ENCODE measurements at regions not wholly inside any gene's neighbourhood (a gene's known extent, or its start where the extent isn't known, plus 50 kb on each side); places are given as distances from the start of the nearest gene placed in this dataset.

GRCh38 chr4:129167640-129168260 is 71.8 kb downstream of the C4orf33 start:
- TF ChIP-seq, protein P1, sequence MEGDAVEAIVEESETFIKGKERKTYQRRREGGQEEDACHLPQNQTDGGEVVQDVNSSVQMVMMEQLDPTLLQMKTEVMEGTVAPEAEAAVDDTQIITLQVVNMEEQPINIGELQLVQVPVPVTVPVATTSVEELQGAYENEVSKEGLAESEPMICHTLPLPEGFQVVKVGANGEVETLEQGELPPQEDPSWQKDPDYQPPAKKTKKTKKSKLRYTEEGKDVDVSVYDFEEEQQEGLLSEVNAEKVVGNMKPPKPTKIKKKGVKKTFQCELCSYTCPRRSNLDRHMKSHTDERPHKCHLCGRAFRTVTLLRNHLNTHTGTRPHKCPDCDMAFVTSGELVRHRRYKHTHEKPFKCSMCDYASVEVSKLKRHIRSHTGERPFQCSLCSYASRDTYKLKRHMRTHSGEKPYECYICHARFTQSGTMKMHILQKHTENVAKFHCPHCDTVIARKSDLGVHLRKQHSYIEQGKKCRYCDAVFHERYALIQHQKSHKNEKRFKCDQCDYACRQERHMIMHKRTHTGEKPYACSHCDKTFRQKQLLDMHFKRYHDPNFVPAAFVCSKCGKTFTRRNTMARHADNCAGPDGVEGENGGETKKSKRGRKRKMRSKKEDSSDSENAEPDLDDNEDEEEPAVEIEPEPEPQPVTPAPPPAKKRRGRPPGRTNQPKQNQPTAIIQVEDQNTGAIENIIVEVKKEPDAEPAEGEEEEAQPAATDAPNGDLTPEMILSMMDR (IDR thresholded peaks at IDR 0.05; ENCODE audit: insufficient read depth, low read depth, low read length, missing control alignments), result no peak
- H3K4me3 ChIP-seq (ENCODE audit: low read length), result no peak overlapping the region
- peak; percentile 1 for DNase-seq (ENCODE audit: low read depth)

GRCh38 chr4:129172181-129172580 is 76.2 kb downstream of the C4orf33 start:
- TF ChIP-seq, protein P1 (IDR thresholded peaks at IDR 0.05; ENCODE audit: insufficient read depth, low read depth, low read length, missing control alignments), result no peak
- H3K4me3 ChIP-seq (ENCODE audit: low read length), result no peak overlapping the region
- no peak for DNase-seq (ENCODE audit: low read depth)

GRCh38 chr4:129176864-129177263 is 80.9 kb downstream of the C4orf33 start:
- no peak overlapping the region for H3K4me3 ChIP-seq (ENCODE audit: low read length)
- DNase-seq (ENCODE audit: low read depth), result no peak
- TF ChIP-seq, protein P1 (IDR thresholded peaks at IDR 0.05; ENCODE audit: insufficient read depth, low read depth, low read length, missing control alignments), result no peak

DNA sequence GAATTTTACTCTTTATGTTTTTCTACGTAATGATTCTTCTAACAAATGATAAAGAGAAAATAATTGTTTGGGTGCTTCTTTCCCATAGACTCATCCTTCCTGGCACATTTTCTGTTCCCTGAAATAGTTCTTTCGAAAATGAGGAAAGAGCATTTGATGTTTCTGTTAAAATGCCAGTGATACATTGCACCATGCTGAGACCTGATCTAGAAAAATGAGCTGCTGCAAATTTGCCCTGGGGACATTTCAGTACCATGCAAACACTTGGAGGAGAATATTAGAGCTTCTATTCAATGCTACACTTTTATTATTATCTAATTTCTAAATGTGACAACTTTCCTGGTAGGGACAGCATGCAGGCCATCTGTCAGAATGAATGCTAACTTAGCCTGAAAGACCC is 83.3 kb downstream of the C4orf33 start:
- DNase-seq (ENCODE audit: low read depth), result peak; percentile 45
- H3K4me3 ChIP-seq (ENCODE audit: low read length), result no peak overlapping the region
- TF ChIP-seq, protein P1 (IDR thresholded peaks at IDR 0.05; ENCODE audit: insufficient read depth, low read depth, low read length, missing control alignments), result no peak

DNA sequence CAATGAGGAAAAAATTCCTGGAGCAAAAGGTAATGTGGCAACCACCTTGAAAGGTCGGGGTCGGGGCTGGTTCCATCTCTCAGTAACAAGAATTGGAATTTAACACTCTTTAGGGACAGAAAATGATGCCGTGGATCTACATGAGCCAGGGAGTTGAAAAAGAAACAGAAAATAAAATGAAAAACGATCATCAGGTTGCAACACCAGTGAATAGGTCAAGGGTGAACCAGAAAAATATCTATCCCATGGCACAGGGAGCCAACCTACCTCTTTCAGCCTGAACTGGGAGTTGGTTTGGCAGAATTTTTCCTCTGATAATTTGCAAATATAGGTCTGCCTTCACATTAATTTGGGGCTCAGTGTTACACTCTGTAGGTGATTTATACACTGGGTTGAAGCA is 93.7 kb downstream of the C4orf33 start:
- no peak for DNase-seq (ENCODE audit: low read depth)
- TF ChIP-seq, protein P1 (IDR thresholded peaks at IDR 0.05; ENCODE audit: insufficient read depth, low read depth, low read length, missing control alignments), result no peak
- no peak overlapping the region for H3K4me3 ChIP-seq (ENCODE audit: low read length)

DNA sequence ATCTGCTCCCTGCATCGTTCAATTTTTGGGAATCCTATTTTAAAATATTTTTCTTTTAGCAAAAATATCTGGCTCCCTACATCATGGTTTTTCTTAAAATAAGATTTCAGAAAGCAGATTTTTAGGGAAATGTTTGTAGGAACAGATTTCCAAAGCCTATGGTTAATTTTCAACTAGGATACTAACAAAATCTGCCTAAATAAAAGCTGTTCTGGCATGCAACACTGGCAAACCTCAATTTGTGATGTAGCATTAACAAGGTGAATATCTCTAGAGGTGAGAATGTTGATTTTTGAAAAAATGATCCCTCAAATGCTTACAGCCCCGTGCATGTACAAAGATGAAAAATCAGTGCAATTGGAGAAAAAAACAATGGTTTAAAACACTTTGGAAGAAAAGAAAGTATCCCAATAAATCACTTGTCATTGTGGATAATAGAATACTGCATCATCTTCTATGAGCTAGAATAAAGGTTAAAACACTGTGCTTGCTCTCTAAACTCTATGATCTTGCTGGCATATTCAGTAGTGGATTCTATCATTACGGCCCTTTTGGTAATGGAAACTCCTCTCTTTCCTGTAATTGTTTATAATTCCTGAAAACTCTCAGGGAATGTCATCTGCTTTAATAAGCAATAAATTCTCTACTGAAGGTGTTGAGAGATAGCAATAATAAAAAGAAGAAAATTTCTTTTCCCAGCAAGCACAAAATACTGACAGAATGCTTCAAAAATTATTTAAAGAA is 97.6 kb downstream of the C4orf33 start:
- no peak for DNase-seq (ENCODE audit: low read depth)
- TF ChIP-seq, protein P1 (IDR thresholded peaks at IDR 0.05; ENCODE audit: insufficient read depth, low read depth, low read length, missing control alignments), result no peak
- no peak overlapping the region for H3K4me3 ChIP-seq (ENCODE audit: low read length)
